ENCODE measurements at regions not wholly inside any gene's neighbourhood (a gene's known extent, or its start where the extent isn't known, plus 50 kb on each side); places are given as distances from the start of the nearest gene placed in this dataset.

GRCh38 chr20:11172881-11173280, 499.1 kb upstream of the JAG1 start (continued):
- TF ChIP-seq CHD7 (IDR thresholded peaks at IDR 0.05; ENCODE audit: insufficient replicate concordance, low read length), result no peak
- TF ChIP-seq ASH2L (IDR thresholded peaks at IDR 0.05; ENCODE audit: low read length), result no peak
- TF ChIP-seq FOSL1 (IDR thresholded peaks at IDR 0.05; ENCODE audit: insufficient read depth, low read depth, low read length), result no peak
- TF ChIP-seq SUZ12 (IDR thresholded peaks at IDR 0.05; ENCODE audit: low read length), result no peak
- TF ChIP-seq PHF8 (conservative IDR thresholded peaks at IDR 0.05; ENCODE audit: low read depth, low read length), result no peak
- TF ChIP-seq JUN (IDR thresholded peaks at IDR 0.05; ENCODE audit: low read depth, low read length), result no peak
- TF ChIP-seq SAP30 (IDR thresholded peaks at IDR 0.05; ENCODE audit: insufficient read depth, insufficient replicate concordance, low read length), result no peak
- TF ChIP-seq CBX8 (IDR thresholded peaks at IDR 0.05; ENCODE audit: borderline replicate concordance, low read depth, low read length), result no peak

All from H1 (cell line).